GM18868 (cell line): ENCODE measurements at regions not wholly inside any gene's neighbourhood (a gene's known extent, or its start where the extent isn't known, plus 50 kb on each side); places are given as distances from the start of the nearest gene placed in this dataset.

Experiments used
- ATAC-seq: cut with Tn5 transposase; IDR thresholded peaks from one replicate; pipeline ENCODE4 v1.9.1; 2021; ENCODE audit warnings: mild to moderate bottlenecking, moderate library complexity; ENCODE audit not compliant: unreplicated experiment

GRCh38 chr10:33402220-33403073 is 68.0 kb upstream of the NRP1 start:
- no peak for ATAC-seq

GRCh38 chr10:33401300-33401699 is 66.8 kb upstream of the NRP1 start:
- ATAC-seq = no peak

GRCh38 chr10:33398796-33399195 is 64.3 kb upstream of the NRP1 start:
- no peak for ATAC-seq

GRCh38 chr10:33396938-33397337 is 62.5 kb upstream of the NRP1 start:
- no peak for ATAC-seq

GRCh38 chr10:33396279-33396678 is 61.8 kb upstream of the NRP1 start:
- no peak for ATAC-seq

GRCh38 chr10:33395201-33395600 is 60.7 kb upstream of the NRP1 start:
- no peak for ATAC-seq

GRCh38 chr10:33392706-33393105 is 58.2 kb upstream of the NRP1 start:
- ATAC-seq = no peak

- ATAC-seq = no peak
These were observed 57.4 kb upstream of the NRP1 start for GRCh38 chr10:33391611-33392465.

- ATAC-seq = no peak
These were observed 55.6 kb upstream of the NRP1 start for GRCh38 chr10:33390046-33390445.

GRCh38 chr10:33388785-33389184 is 54.3 kb upstream of the NRP1 start:
- ATAC-seq = no peak

GRCh38 chr10:33388382-33388781 is 53.9 kb upstream of the NRP1 start:
- no peak for ATAC-seq

GRCh38 chr10:33387720-33388119 is 53.3 kb upstream of the NRP1 start:
- ATAC-seq = no peak

- no peak for ATAC-seq
These were observed 52.5 kb upstream of the NRP1 start for GRCh38 chr10:33386926-33387325.

GRCh38 chr10:33385686-33386085 is 51.2 kb upstream of the NRP1 start:
- ATAC-seq = no peak

- ATAC-seq = no peak
These were observed 50.5 kb upstream of the NRP1 start for GRCh38 chr10:33385015-33385414.
